ENCODE measurements at regions not wholly inside any gene's neighbourhood (a gene's known extent, or its start where the extent isn't known, plus 50 kb on each side); places are given as distances from the start of the nearest gene placed in this dataset.

GRCh38 chr2:217497843-217498377, 504.9 kb downstream of the TNS1 start:
- H2AFZ ChIP-seq: no peak overlapping the region
- no peaks in the 10 kb centered on the region for H3K36me3 Mint-ChIP-seq (ENCODE audit: low read depth)
- H3K27me3 Mint-ChIP-seq (ENCODE audit: insufficient read depth, low read depth, poor library complexity): no peaks in the 10 kb centered on the region
- ATAC-seq (no peak), DNase-seq (ENCODE audit: low spot score) (no peak)
- no peak overlapping the region for H3K4me3 ChIP-seq
- H3F3A ChIP-seq (replicated peaks; ENCODE audit: low read depth): no peaks in the 10 kb centered on the region
- peaks cover 12% of the 10 kb centered on the region; the same call in 1 of the 2 replicates for H3K9me2 ChIP-seq (ENCODE audit: insufficient read depth)
- no peaks in the 10 kb centered on the region for H3K79me2 ChIP-seq (replicated peaks; ENCODE audit: insufficient read depth)
- H3K27ac Mint-ChIP-seq: no peak overlapping the region
- no peaks in the 10 kb centered on the region for H3K4me1 Mint-ChIP-seq
- TF ChIP-seq REST (IDR thresholded peaks at IDR 0.05; ENCODE audit: unreplicated experiment): no peak
- TF ChIP-seq ETS1 (IDR thresholded peaks at IDR 0.05): no peak
- TF ChIP-seq EZH2phosphoT487 (IDR thresholded peaks at IDR 0.05; ENCODE audit: unreplicated experiment): no peak
- TF ChIP-seq NANOG (IDR thresholded peaks at IDR 0.05; ENCODE audit: borderline replicate concordance): no peak
- no peak overlapping the region for H3K4me2 ChIP-seq
- no peak overlapping the region for H3K4me3 Mint-ChIP-seq
- H3K27ac ChIP-seq (ENCODE audit: low read depth): no peak overlapping the region
- no peaks in the 10 kb centered on the region; the same call in 1 of the 3 replicates for H3K9me3 Mint-ChIP-seq
- H3K4me1 ChIP-seq (ENCODE audit: insufficient read depth): no peaks in the 10 kb centered on the region
- H4K20me1 ChIP-seq (replicated peaks; ENCODE audit: insufficient read depth): no peaks in the 10 kb centered on the region
- H3K27me3 ChIP-seq (ENCODE audit: insufficient read depth): no peaks in the 10 kb centered on the region
- H3K36me3 ChIP-seq (ENCODE audit: insufficient read depth): no peaks in the 10 kb centered on the region

GRCh38 chr2:217494557-217494956, 508.2 kb downstream of the TNS1 start:
- Mint-ChIP-seq H3K9me3 (no peaks in the 10 kb centered on the region; the same call in 2 of the 3 replicates), H3K4me1 (peaks cover 2% of the 10 kb centered on the region; the same call in 2 of the 3 replicates), H3K27ac (no peak overlapping the region), H3K27me3 (ENCODE audit: insufficient read depth, low read depth, poor library complexity) (peaks cover 2% of the 10 kb centered on the region), H3K4me3 (no peak overlapping the region), H3K36me3 (ENCODE audit: low read depth) (no peaks in the 10 kb centered on the region)
- DNase-seq (ENCODE audit: low spot score) (no peak), ATAC-seq (no peak)
- Histone ChIP-seq H3K36me3 (ENCODE audit: insufficient read depth) (no peaks in the 10 kb centered on the region), H4K20me1 (replicated peaks; ENCODE audit: insufficient read depth) (no peaks in the 10 kb centered on the region), H3K79me2 (replicated peaks; ENCODE audit: insufficient read depth) (no peaks in the 10 kb centered on the region), H3K27ac (ENCODE audit: low read depth) (no peak overlapping the region), H3F3A (replicated peaks; ENCODE audit: low read depth) (no peaks in the 10 kb centered on the region), H3K9me2 (ENCODE audit: insufficient read depth) (peaks cover 4% of the 10 kb centered on the region; the same call in 1 of the 2 replicates), H2AFZ (no peak overlapping the region), H3K4me2 (no peak overlapping the region), H3K27me3 (ENCODE audit: insufficient read depth) (no peaks in the 10 kb centered on the region), H3K4me1 (ENCODE audit: insufficient read depth) (no peaks in the 10 kb centered on the region), H3K4me3 (no peak overlapping the region)
- TF ChIP-seq CREB1 (CRISPR knock-in tag; IDR thresholded peaks at IDR 0.05; ENCODE audit: low read depth) (no peak), EZH2 (IDR thresholded peaks at IDR 0.05; ENCODE audit: low read depth, unreplicated experiment) (no peak), ETS1 (IDR thresholded peaks at IDR 0.05) (no peak), ZNF331 (CRISPR knock-in tag; IDR thresholded peaks at IDR 0.05; ENCODE audit: low read depth) (no peak), REST (IDR thresholded peaks at IDR 0.05; ENCODE audit: unreplicated experiment) (no peak), NANOG (IDR thresholded peaks at IDR 0.05; ENCODE audit: borderline replicate concordance) (no peak), CTCF (conservative IDR thresholded peaks at IDR 0.05; ENCODE audit: low read depth in 2 of 2) (no peak)
